Dendritic cell treated with granulocyte-macrophage colony-stimulating factor and Interleukin-4, amounts not matched to agents 40 ng/mL and 50 ng/mL, for 4 days (primary cell): ENCODE measurements at regions not wholly inside any gene's neighbourhood (a gene's known extent, or its start where the extent isn't known, plus 50 kb on each side); places are given as distances from the start of the nearest gene placed in this dataset.

ENCODE experiments used
- H3K27ac Mint-ChIP-seq: one replicate; pipeline ENCODE4 v1.8.0; 2022; ENCODE audit warnings: mild to moderate bottlenecking, mixed read lengths
- H3K27me3 Mint-ChIP-seq: one replicate; pipeline ENCODE4 v1.8.0; 2022; ENCODE audit warnings: mild to moderate bottlenecking, mixed read lengths
- H3K36me3 Mint-ChIP-seq: one replicate; pipeline ENCODE4 v1.8.0; 2022; ENCODE audit warnings: low read depth, mixed read lengths
- H3K4me1 Mint-ChIP-seq: one replicate; pipeline ENCODE4 v1.8.0; 2022; ENCODE audit warnings: low read depth, mixed read lengths
- H3K4me3 Mint-ChIP-seq: one replicate; pipeline ENCODE4 v1.8.0; 2022; ENCODE audit warnings: mild to moderate bottlenecking, moderate library complexity, mixed read lengths
- H3K9me3 Mint-ChIP-seq: one replicate; pipeline ENCODE4 v1.8.0; 2022; ENCODE audit warnings: mixed read lengths
- intact Hi-C: fragments of 100-400 bp; cut with micrococcal nuclease; formaldehyde crosslinking; loops from one replicate; pipeline ENCODE4 v1.15.0; 2022

- intact Hi-C loops: no loop called here
- no peak overlapping the region for H3K4me3 Mint-ChIP-seq
- no peak overlapping the region for H3K27ac Mint-ChIP-seq
- no peaks in the 10 kb centered on the region for H3K4me1 Mint-ChIP-seq
- H3K36me3 Mint-ChIP-seq: no peaks in the 10 kb centered on the region
- H3K9me3 Mint-ChIP-seq: no peaks in the 10 kb centered on the region
- no peaks in the 10 kb centered on the region for H3K27me3 Mint-ChIP-seq
These were observed 315.7 kb downstream of the FOXA2 start for GRCh38 chr20:22268675-22269074.

- no peaks in the 10 kb centered on the region for H3K27me3 Mint-ChIP-seq
- no peaks in the 10 kb centered on the region for H3K36me3 Mint-ChIP-seq
- H3K27ac Mint-ChIP-seq: no peak overlapping the region
- no peak overlapping the region for H3K4me3 Mint-ChIP-seq
- intact Hi-C loops: no loop called here
- H3K9me3 Mint-ChIP-seq: no peaks in the 10 kb centered on the region
- no peaks in the 10 kb centered on the region for H3K4me1 Mint-ChIP-seq
These were observed 319.5 kb downstream of the FOXA2 start for GRCh38 chr20:22264917-22265316.

- H3K36me3 Mint-ChIP-seq: no peaks in the 10 kb centered on the region
- H3K4me3 Mint-ChIP-seq: no peak overlapping the region
- no peaks in the 10 kb centered on the region for H3K27me3 Mint-ChIP-seq
- no peaks in the 10 kb centered on the region for H3K4me1 Mint-ChIP-seq
- no peaks in the 10 kb centered on the region for H3K9me3 Mint-ChIP-seq
- no peak overlapping the region for H3K27ac Mint-ChIP-seq
- intact Hi-C loops: no loop called here
These were observed 323.9 kb downstream of the FOXA2 start for GRCh38 chr20:22260506-22260905.

GRCh38 chr20:22257912-22258311 lies 326.5 kb downstream of the FOXA2 start:
- H3K27me3 Mint-ChIP-seq: no peaks in the 10 kb centered on the region
- no peaks in the 10 kb centered on the region for H3K4me1 Mint-ChIP-seq
- H3K4me3 Mint-ChIP-seq: no peak overlapping the region
- no peak overlapping the region for H3K27ac Mint-ChIP-seq
- no peaks in the 10 kb centered on the region for H3K9me3 Mint-ChIP-seq
- H3K36me3 Mint-ChIP-seq: no peaks in the 10 kb centered on the region
- intact Hi-C loops: no loop called here

GRCh38 chr20:22248051-22248667 lies 336.2 kb downstream of the FOXA2 start:
- no peaks in the 10 kb centered on the region for H3K36me3 Mint-ChIP-seq
- intact Hi-C loops: loop anchor here (2.0 kb wide), 1 partner anchor 439 kb away; no protein-coding TSS in a partner anchor
- no peak overlapping the region for H3K27ac Mint-ChIP-seq
- no peaks in the 10 kb centered on the region for H3K4me1 Mint-ChIP-seq
- no peak overlapping the region for H3K4me3 Mint-ChIP-seq
- H3K9me3 Mint-ChIP-seq: no peaks in the 10 kb centered on the region
- H3K27me3 Mint-ChIP-seq: peaks cover 4% of the 10 kb centered on the region

- H3K27ac Mint-ChIP-seq: no peak overlapping the region
- no peaks in the 10 kb centered on the region for H3K27me3 Mint-ChIP-seq
- H3K36me3 Mint-ChIP-seq: no peaks in the 10 kb centered on the region
- H3K9me3 Mint-ChIP-seq: no peaks in the 10 kb centered on the region
- no peaks in the 10 kb centered on the region for H3K4me1 Mint-ChIP-seq
- H3K4me3 Mint-ChIP-seq: no peak overlapping the region
- intact Hi-C loops: no loop called here
These were observed 339.2 kb downstream of the FOXA2 start for GRCh38 chr20:22245139-22245538.

- no peaks in the 10 kb centered on the region for H3K9me3 Mint-ChIP-seq
- H3K27ac Mint-ChIP-seq: no peak overlapping the region
- no peaks in the 10 kb centered on the region for H3K4me1 Mint-ChIP-seq
- H3K36me3 Mint-ChIP-seq: no peaks in the 10 kb centered on the region
- no peak overlapping the region for H3K4me3 Mint-ChIP-seq
- no peaks in the 10 kb centered on the region for H3K27me3 Mint-ChIP-seq
- intact Hi-C loops: no loop called here
These were observed 341.3 kb downstream of the FOXA2 start for GRCh38 chr20:22243067-22243466.

- no peaks in the 10 kb centered on the region for H3K27me3 Mint-ChIP-seq
These were observed 342.8 kb downstream of the FOXA2 start for GRCh38 chr20:22241609-22242008.

GRCh38 chr20:22232923-22233322 lies 351.4 kb downstream of the FOXA2 start:
- Mint-ChIP-seq H3K9me3 (no peaks in the 10 kb centered on the region), H3K4me3 (no peak overlapping the region), H3K27ac (no peak overlapping the region), H3K4me1 (no peaks in the 10 kb centered on the region), H3K27me3 (peaks cover 4% of the 10 kb centered on the region), H3K36me3 (no peaks in the 10 kb centered on the region)
- intact Hi-C loops: no loop called here

More at GRCh38 chr20:22241609-22242008, 342.8 kb downstream of the FOXA2 start:
- Mint-ChIP-seq H3K36me3 (no peaks in the 10 kb centered on the region), H3K4me1 (no peaks in the 10 kb centered on the region), H3K27ac (no peak overlapping the region), H3K9me3 (no peaks in the 10 kb centered on the region), H3K4me3 (no peak overlapping the region)
- intact Hi-C loops: no loop called here

GRCh38 chr20:22232473-22232872 lies 351.9 kb downstream of the FOXA2 start:
- Mint-ChIP-seq H3K9me3 (no peaks in the 10 kb centered on the region), H3K4me3 (no peak overlapping the region), H3K4me1 (no peaks in the 10 kb centered on the region), H3K36me3 (no peaks in the 10 kb centered on the region), H3K27me3 (peaks cover 4% of the 10 kb centered on the region), H3K27ac (no peak overlapping the region)
- intact Hi-C loops: no loop called here

GRCh38 chr20:22226849-22227700 lies 357.3 kb downstream of the FOXA2 start:
- H3K4me3 Mint-ChIP-seq: no peak overlapping the region
- H3K9me3 Mint-ChIP-seq: no peaks in the 10 kb centered on the region
- no peaks in the 10 kb centered on the region for H3K36me3 Mint-ChIP-seq
- intact Hi-C loops: no loop called here
- H3K27ac Mint-ChIP-seq: no peak overlapping the region
- no peaks in the 10 kb centered on the region for H3K4me1 Mint-ChIP-seq
- H3K27me3 Mint-ChIP-seq: peaks cover 5% of the 10 kb centered on the region

- Mint-ChIP-seq H3K4me1 (no peaks in the 10 kb centered on the region), H3K4me3 (no peak overlapping the region), H3K27me3 (peaks cover 3% of the 10 kb centered on the region), H3K27ac (no peak overlapping the region), H3K9me3 (no peaks in the 10 kb centered on the region), H3K36me3 (no peaks in the 10 kb centered on the region)
- intact Hi-C loops: no loop called here
These were observed 361.1 kb downstream of the FOXA2 start for GRCh38 chr20:22223236-22223635.

GRCh38 chr20:22217712-22218352 lies 366.5 kb downstream of the FOXA2 start:
- H3K4me3 Mint-ChIP-seq: no peak overlapping the region
- H3K9me3 Mint-ChIP-seq: no peaks in the 10 kb centered on the region
- H3K36me3 Mint-ChIP-seq: no peaks in the 10 kb centered on the region
- intact Hi-C loops: no loop called here
- peaks cover 11% of the 10 kb centered on the region for H3K27me3 Mint-ChIP-seq
- H3K27ac Mint-ChIP-seq: no peak overlapping the region
- peaks cover 5% of the 10 kb centered on the region for H3K4me1 Mint-ChIP-seq

GRCh38 chr20:22216984-22217383 lies 367.4 kb downstream of the FOXA2 start:
- no peaks in the 10 kb centered on the region for H3K36me3 Mint-ChIP-seq

More at GRCh38 chr20:22216984-22217383, 367.4 kb downstream of the FOXA2 start:
- H3K27me3 Mint-ChIP-seq: peaks cover 11% of the 10 kb centered on the region
- H3K4me1 Mint-ChIP-seq: peaks cover 5% of the 10 kb centered on the region
- no peak overlapping the region for H3K27ac Mint-ChIP-seq
- H3K4me3 Mint-ChIP-seq: no peak overlapping the region
- no peaks in the 10 kb centered on the region for H3K9me3 Mint-ChIP-seq
- intact Hi-C loops: no loop called here
